GM21737 (cell line): ENCODE measurements at regions not wholly inside any gene's neighbourhood (a gene's known extent, or its start where the extent isn't known, plus 50 kb on each side); places are given as distances from the start of the nearest gene placed in this dataset.

Experiments
- ATAC-seq: cut with Tn5 transposase; IDR thresholded peaks from one replicate; pipeline ENCODE4 v1.9.1; 2021; ENCODE audit warnings: mild to moderate bottlenecking, moderate library complexity; ENCODE audit not compliant: unreplicated experiment

GRCh38 chr12:74418573-74418972, 119.1 kb upstream of the ATXN7L3B start:
- no peak for ATAC-seq

DNA sequence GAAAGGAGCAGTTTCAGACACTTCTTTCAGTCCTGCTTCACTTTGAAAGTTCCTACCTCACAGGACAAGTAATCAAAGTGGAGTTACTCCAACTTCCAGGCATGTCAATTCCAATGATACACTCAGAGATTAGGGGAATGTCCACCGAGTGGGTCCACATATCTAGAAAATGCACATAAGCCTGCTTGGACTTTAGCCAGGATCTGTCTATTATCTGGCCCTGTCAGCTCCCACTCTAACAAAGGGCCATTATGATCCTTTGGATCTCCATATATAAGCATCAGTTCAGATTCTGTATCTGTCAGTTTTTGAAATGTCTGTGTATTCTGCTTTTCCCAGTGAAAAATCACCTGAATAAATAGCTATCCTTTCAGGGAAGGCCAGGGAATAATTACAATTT, 112.9 kb upstream of the ATXN7L3B start:
- no peak for ATAC-seq

- ATAC-seq: no peak
These were observed 111.5 kb upstream of the ATXN7L3B start for GRCh38 chr12:74426091-74426490.

DNA sequence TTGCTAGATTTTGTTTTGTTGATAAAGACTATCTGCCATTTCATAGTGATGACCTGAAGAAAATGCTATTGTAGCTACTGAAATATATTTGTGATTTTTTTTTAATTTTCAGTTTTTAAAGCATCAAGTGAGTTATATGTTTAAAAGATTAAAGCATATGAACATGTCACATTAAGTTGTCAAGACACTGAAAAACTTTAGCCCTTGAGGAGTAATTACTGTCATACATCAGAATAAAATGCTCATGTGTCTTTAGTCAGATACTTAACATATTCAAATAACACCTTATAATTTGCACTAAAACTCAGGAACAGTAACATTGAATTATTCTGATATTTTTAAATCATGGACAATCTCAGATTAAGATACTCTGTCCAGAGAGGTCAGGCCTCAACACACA, 108.1 kb upstream of the ATXN7L3B start:
- ATAC-seq: no peak

GRCh38 chr12:74431801-74432200, 105.8 kb upstream of the ATXN7L3B start:
- ATAC-seq: no peak

- ATAC-seq: no peak
These were observed 97.2 kb upstream of the ATXN7L3B start for GRCh38 chr12:74440469-74440868.

- no peak for ATAC-seq
These were observed 95.8 kb upstream of the ATXN7L3B start for GRCh38 chr12:74441872-74442271.

DNA sequence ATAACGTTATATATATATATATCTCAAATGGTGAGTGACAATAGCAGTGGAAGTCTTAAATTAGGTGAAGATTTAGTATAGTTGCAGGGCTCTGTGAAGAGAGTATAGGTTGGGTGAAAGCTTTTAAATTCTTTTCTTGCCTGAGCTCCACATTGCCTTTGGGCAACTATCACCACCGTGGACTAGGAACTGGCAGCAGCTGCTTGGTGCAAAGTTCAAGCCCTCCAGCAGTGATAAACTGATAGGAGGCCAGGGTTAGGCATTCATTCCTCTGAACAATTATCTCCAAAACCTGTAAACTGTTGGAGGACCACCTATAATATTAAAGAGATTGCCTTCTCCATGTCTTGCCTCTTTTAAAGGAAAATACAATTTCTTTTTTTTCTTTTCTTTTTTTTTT, 91.2 kb upstream of the ATXN7L3B start:
- no peak for ATAC-seq

- no peak for ATAC-seq
These were observed 87.8 kb upstream of the ATXN7L3B start for GRCh38 chr12:74449872-74450271.

DNA sequence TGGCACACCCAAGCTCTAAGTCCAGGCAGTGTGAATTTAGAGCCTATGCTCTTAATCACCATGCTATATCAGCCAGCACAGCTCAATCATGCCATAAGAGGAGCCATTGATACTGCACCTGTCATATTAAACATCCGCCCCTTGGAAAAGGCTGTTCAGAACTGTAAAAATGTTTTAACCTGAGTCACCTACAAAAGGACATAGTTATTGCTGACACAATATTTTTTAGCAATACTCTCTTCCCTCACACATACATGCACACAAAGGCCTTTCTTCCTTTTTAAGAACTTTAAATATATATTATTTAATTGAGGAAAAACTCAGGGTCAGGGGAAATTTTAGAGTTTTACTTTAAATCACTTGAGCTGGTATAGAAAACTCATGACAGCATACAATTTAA, 83.5 kb upstream of the ATXN7L3B start:
- no peak for ATAC-seq

DNA sequence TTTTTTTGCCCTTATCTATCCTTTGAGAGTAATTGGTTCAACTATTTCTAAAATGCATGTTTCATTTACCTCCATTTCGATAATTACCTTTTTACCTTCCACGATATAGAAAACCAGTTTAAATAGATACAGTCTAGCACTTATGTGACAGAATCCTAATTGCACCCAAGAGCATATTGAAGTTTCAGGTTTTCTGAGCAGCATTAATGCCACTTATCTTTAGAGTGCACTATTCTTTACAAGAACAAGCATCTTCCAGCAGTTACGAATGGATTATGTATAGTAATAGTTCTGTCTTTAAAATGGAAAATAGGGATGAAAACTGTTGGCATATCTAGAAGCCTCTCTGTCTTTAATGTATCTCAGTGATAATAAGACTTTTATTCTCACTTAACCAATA, 82.2 kb upstream of the ATXN7L3B start:
- no peak for ATAC-seq

DNA sequence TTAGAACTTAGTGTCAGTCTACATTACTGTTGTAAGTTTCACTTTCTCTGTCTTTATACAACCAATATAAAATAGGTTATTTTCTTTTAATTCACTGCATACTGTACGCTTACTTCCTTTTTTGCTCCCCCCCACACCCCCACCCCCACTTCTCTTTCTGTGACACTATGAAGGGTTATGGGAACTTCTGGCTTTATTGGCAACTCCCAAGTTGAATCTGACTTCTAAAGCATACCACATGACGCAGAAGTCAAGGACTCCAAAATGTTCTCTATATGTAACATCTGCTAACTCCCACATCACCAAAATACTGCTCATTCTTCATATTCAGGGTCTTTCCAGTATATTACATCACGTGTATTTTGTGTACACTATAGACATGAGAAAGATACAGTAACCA, 81.2 kb upstream of the ATXN7L3B start:
- no peak for ATAC-seq

- ATAC-seq: no peak
These were observed 69.2 kb upstream of the ATXN7L3B start for GRCh38 chr12:74468401-74468800.

DNA sequence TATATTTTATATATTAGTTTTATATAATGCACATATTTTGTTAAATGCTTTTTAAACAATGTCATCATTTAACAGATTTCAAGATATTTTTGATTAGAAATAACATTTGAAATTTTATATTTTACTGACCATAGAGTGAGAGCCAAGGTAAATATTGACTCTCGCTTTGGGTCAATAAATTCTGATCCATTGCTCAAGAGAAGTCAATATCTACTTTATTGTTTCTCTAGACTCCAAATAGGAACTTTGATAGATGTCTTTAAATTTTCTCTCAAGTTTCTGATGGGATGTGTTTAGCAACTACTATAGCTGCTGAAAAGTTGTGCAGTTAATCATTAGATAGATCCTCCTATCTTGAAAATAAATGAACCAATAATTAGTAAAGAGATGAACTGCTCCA, 61.4 kb upstream of the ATXN7L3B start:
- no peak for ATAC-seq

GRCh38 chr12:74481078-74481477, 56.6 kb upstream of the ATXN7L3B start:
- no peak for ATAC-seq

DNA sequence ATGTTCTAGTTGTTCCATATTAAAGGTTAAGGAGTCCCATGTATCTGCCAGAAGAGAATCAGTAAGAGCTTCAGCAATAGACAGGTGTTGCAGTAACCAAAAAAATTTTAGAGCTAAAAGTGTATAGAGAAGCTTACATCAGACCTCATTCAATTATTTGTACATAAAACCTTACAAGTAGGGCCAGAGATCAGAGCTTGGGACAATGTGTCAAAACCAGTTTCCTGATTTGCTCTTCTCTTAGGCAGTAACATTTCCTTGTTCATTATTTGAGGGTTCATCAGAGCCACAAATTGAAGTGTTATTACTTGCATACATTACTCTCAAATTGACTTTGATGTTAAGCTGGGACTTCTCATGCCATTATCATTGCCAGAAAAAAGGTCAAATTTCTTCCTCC, 55.5 kb upstream of the ATXN7L3B start:
- no peak for ATAC-seq

GRCh38 chr12:74483057-74483456, 54.6 kb upstream of the ATXN7L3B start:
- no peak for ATAC-seq
